GM18508 (cell line): ENCODE measurements at regions not wholly inside any gene's neighbourhood (a gene's known extent, or its start where the extent isn't known, plus 50 kb on each side); places are given as distances from the start of the nearest gene placed in this dataset.

ENCODE experiments used
- ATAC-seq: cut with Tn5 transposase; IDR thresholded peaks from one replicate; pipeline ENCODE4 v1.9.1; 2021; ENCODE audit warnings: moderate number of reproducible peaks; ENCODE audit not compliant: insufficient read depth, unreplicated experiment

DNA sequence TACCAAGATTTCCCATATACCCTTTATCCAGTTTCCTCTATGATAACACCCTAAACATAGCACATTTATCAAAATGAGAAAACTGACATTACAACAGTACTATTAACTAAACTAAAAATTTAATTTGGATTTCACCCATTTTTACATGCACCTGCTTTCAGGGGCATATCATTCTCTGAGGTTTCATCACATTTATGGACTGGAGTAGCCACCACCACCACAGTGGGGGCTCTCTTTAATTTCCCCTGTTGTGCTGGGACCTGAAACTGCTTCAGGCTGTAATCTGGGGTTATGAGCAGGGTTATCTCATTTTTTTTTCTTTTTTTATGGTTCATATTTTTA is 637.9 kb upstream of the DPP6 start:
- ATAC-seq: no peak

DNA sequence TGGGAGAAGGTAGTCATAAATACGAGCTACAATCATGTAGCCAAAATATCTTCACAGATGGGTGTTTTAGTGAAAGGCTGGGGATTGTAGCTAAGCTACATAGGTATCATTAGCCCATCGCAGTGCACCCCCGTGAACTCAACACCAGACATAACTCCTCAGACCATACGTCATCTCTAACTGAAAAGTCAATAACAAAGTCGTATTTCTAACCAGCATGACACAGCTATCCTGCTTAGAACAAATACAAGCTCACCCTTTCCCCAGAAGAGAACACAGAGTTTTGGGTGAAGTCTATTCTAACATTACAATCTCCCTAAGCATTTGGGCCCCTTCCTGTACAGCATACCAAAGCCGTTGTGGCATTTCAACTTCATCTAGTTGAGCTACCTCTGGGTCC is 636.6 kb upstream of the DPP6 start:
- no peak for ATAC-seq

- ATAC-seq: no peak
Observed at GRCh38 chr7:153422291-153423209, 629.6 kb upstream of the DPP6 start.

DNA sequence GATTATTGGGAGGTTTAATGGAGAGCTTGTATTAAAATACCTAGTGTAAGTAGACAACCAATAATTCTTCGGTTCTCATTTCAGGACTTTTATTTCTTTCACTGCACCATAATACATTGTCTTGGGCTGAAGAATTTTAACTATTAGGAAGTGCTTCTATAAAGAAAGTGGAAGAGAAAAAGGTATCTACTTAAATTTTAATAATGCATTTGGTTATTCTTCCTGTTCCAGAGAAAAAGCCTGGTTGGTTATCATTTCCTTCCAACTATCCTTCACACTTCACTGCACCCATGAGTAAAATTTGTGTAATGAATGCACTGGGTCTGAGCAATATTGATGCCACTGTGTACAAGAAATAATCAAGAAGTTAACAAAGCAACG is 629.0 kb upstream of the DPP6 start:
- no peak for ATAC-seq

- no peak for ATAC-seq
Observed at GRCh38 chr7:153430931-153431330, 621.3 kb upstream of the DPP6 start.

- no peak for ATAC-seq
Observed at GRCh38 chr7:153432063-153432462, 620.1 kb upstream of the DPP6 start.

GRCh38 chr7:153433223-153433622 is 619.0 kb upstream of the DPP6 start:
- no peak for ATAC-seq

- ATAC-seq: no peak
Observed at GRCh38 chr7:153440715-153441114, 611.5 kb upstream of the DPP6 start.

- no peak for ATAC-seq
Observed at GRCh38 chr7:153443032-153443701, 609.0 kb upstream of the DPP6 start.

DNA sequence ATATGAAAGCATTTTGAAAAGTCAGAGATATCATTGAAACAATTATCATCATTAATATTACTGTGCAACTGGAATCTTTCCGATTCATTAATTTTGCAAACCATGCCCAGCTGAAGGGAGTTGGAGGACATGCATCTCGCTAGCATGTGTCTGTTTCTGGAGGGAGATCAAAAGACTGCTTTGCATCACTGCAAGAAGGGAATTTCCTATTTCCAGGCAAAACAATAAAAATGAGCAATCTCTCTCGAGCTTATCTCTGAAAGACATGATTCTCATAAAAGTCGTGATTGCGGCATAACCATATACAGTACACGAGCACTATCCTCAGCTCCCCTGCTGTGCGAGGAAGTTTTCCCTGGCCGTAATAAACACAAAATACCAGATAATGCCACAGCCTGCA is 607.6 kb upstream of the DPP6 start:
- no peak for ATAC-seq

GRCh38 chr7:153445641-153446040 is 606.6 kb upstream of the DPP6 start:
- ATAC-seq: no peak

DNA sequence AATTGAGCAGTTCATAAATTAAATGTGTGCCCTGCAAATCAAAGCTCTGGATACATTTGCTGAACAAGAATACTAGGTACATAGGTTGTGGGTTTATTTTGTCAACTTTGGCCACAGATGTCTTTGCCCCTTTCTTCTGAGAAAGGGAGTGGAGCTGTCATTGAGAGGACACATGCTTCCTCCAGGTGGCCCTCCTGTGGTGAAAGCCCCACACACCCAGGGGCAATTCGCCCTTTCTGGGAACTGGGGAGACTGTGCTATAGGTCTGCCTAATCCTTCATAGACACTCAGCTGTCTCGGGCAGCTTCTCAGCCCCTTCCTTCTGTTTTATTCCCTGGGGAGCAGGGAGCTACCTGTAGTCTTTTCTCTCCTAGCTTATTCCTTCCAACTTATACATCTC is 605.7 kb upstream of the DPP6 start:
- no peak for ATAC-seq

- ATAC-seq: no peak
Observed at GRCh38 chr7:153447011-153447410, 605.2 kb upstream of the DPP6 start.

GRCh38 chr7:153452661-153453060 is 599.5 kb upstream of the DPP6 start:
- no peak for ATAC-seq

DNA sequence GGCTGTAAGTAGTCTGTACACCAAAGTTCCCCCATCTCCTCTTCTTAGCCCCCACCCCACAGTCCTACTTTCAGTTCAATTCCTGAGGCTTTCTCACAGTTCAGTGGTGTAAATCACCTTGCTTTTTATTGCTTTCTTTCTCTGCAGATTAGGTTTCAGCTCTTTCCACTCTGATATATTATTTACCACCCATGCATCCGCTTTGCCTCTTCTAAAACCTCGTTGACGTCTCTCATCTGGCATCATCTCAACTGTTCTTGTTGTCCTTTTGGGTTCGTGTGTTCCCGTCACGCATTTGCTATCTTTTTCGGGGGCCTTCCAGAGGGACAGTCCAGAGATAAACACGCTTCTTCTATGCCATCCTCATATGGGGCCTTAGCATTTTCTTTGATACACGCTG is 597.9 kb upstream of the DPP6 start:
- ATAC-seq: no peak

GRCh38 chr7:153457746-153458145 is 594.5 kb upstream of the DPP6 start:
- no peak for ATAC-seq

DNA sequence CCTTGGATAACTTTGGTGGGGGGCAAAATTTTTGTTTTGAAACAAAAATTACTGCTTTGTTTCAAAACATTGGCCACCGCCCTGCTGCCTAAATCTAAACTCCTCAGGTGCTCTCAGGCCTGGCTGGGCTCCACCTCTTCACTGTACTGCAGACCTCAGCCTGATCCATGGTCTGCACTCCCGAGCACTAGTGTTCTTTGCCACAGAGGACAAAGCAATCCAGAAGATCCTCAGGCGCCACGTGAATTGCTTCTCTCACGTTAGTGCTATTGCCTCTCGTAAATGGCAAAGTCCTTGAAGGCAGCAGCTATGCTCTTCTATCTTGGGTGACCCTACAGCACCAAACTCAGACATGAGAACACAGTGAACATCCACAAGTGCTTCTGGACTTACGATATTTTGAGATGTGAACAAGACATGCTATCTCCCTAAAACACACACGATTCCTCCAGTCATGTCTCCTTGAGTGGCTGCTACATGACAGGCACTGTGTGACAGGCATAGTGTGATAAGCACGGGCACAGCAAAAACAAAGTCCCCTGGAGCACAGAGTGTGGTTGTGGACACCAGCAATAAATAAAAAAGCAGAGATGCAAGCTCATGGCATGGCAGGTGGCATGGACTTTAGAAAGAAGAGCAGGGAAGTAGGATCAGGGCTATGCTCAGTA is 582.1 kb upstream of the DPP6 start:
- ATAC-seq: no peak

DNA sequence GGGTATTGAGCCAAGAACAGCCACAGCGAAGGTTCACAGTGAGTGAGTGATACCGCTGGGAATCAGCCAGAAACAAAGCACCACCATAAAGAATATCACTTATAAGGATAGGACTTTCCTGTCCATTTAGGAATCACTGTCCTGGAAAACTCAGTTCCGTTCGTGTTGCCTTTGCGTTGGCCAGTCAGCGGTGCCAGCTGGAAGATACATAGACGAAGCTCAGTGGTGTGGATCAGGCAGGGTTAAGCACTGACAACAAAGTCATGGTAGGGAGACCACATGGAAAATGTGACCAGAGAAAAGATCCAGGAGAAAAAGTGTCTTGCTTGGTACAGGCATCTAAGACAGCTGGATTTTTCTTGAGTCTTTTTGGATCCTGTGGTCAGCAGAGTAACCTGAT is 579.7 kb upstream of the DPP6 start:
- ATAC-seq: no peak

DNA sequence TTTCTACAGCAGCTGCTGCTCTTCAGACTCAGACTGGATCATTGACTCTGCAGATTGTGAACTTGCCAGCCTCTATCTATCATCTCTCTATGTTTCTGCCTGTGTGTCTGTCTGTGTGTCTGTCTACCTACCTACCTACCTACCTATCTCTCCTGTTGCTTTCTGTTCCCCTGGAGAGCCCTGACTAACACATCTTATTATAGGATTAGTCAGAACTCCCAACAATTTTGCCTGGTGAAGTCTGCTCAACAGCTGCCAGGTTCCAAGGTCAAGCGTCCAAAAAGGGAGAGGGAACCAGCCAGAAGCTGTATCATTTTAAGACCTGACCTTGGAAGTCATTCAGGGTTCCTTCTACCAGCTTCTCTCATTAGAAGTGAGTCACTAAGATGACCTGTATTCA is 579.0 kb upstream of the DPP6 start:
- ATAC-seq: no peak

DNA sequence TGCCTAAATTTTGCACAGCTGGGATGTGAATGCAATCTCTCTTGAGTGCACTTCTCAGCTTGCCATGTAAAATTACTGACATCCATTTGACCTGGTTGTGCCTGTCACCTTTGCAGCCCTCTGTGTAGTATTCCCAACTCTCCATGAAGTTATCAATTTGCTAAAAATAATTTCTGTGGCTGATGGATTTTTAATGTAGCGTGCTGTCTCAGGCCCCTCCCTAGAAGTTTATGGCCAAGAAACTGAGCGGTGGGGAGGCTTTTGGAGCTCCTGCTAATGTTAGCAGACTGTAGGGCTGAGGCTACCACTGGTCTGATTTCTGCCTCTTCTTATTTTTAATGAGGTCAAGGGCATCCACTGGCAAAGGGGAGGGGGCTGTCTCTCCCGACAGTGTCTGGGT is 577.0 kb upstream of the DPP6 start:
- no peak for ATAC-seq

GRCh38 chr7:153476166-153476565 is 576.0 kb upstream of the DPP6 start:
- ATAC-seq: no peak
